Glutamatergic neuron (in vitro differentiated cells): ENCODE measurements at regions not wholly inside any gene's neighbourhood (a gene's known extent, or its start where the extent isn't known, plus 50 kb on each side); places are given as distances from the start of the nearest gene placed in this dataset.

Experiments used
- DNase-seq: peaks from one replicate; pipeline ENCODE4 v3.0.0; 2022
- H3K27ac Mint-ChIP-seq: one replicate; pipeline ENCODE4 v1.8.0; 2020; ENCODE audit warnings: mild to moderate bottlenecking, mixed read lengths, inconsistent platforms; ENCODE audit not compliant: unreplicated experiment
- H3K27me3 Mint-ChIP-seq: one replicate; pipeline ENCODE4 v1.8.0; 2020; ENCODE audit warnings: mild to moderate bottlenecking, moderate library complexity, mixed read lengths, inconsistent platforms; ENCODE audit not compliant: unreplicated experiment
- H3K36me3 Mint-ChIP-seq: one replicate; pipeline ENCODE4 v1.8.0; 2020; ENCODE audit warnings: mild to moderate bottlenecking, mixed read lengths, inconsistent platforms; ENCODE audit not compliant: unreplicated experiment
- H3K4me1 Mint-ChIP-seq: one replicate; pipeline ENCODE4 v1.8.0; 2020; ENCODE audit warnings: mild to moderate bottlenecking, low read depth, mixed read lengths, inconsistent platforms; ENCODE audit not compliant: unreplicated experiment
- H3K4me3 Mint-ChIP-seq: one replicate; pipeline ENCODE4 v1.8.0; 2020; ENCODE audit warnings: mild to moderate bottlenecking, mixed read lengths, inconsistent platforms; ENCODE audit not compliant: unreplicated experiment
- H3K9me3 Mint-ChIP-seq: one replicate; pipeline ENCODE4 v1.8.0; 2020; ENCODE audit warnings: mild to moderate bottlenecking, moderate library complexity, mixed read lengths, inconsistent platforms; ENCODE audit not compliant: unreplicated experiment
- CTCF ChIP-seq: fragments of 200-600 bp; sonication (generic); IDR thresholded peaks from one replicate; pipeline ENCODE4 v1.5.0; 2021; ENCODE audit not compliant: partially characterized antibody, unreplicated experiment

GRCh38 chr1:232562855-232563510 is 67.0 kb downstream of the SIPA1L2 start:
- H3K27me3 Mint-ChIP-seq = peaks cover 1% of the 10 kb centered on the region
- peaks cover 54% of the 10 kb centered on the region for H3K4me1 Mint-ChIP-seq
- DNase-seq = no peak
- H3K27ac Mint-ChIP-seq = no peak overlapping the region
- H3K9me3 Mint-ChIP-seq = peaks cover 2% of the 10 kb centered on the region
- no peak overlapping the region for H3K4me3 Mint-ChIP-seq
- H3K36me3 Mint-ChIP-seq = no peaks in the 10 kb centered on the region
- TF ChIP-seq CTCF = no peak

- DNase-seq = no peak
- H3K27ac Mint-ChIP-seq = no peak overlapping the region
- H3K36me3 Mint-ChIP-seq = no peaks in the 10 kb centered on the region
- H3K4me3 Mint-ChIP-seq = no peak overlapping the region
- peaks cover 1% of the 10 kb centered on the region for H3K27me3 Mint-ChIP-seq
- no peaks in the 10 kb centered on the region for H3K9me3 Mint-ChIP-seq
- peaks cover 54% of the 10 kb centered on the region for H3K4me1 Mint-ChIP-seq
- no peak for TF ChIP-seq CTCF
These were observed 68.6 kb downstream of the SIPA1L2 start for GRCh38 chr1:232561381-232561780.

- H3K36me3 Mint-ChIP-seq = no peaks in the 10 kb centered on the region
- no peaks in the 10 kb centered on the region for H3K9me3 Mint-ChIP-seq
- H3K4me1 Mint-ChIP-seq = peaks cover 53% of the 10 kb centered on the region
- DNase-seq = no peak
- peaks cover 1% of the 10 kb centered on the region for H3K27me3 Mint-ChIP-seq
- no peak overlapping the region for H3K4me3 Mint-ChIP-seq
- no peak for TF ChIP-seq CTCF
- H3K27ac Mint-ChIP-seq = no peak overlapping the region
These were observed 69.0 kb downstream of the SIPA1L2 start for GRCh38 chr1:232560940-232561339.

GRCh38 chr1:232558954-232559353 is 71.0 kb downstream of the SIPA1L2 start:
- H3K4me1 Mint-ChIP-seq = peaks cover 51% of the 10 kb centered on the region
- H3K4me3 Mint-ChIP-seq = no peak overlapping the region
- H3K27ac Mint-ChIP-seq = no peak overlapping the region
- peaks cover 1% of the 10 kb centered on the region for H3K27me3 Mint-ChIP-seq
- H3K9me3 Mint-ChIP-seq = no peaks in the 10 kb centered on the region
- H3K36me3 Mint-ChIP-seq = no peaks in the 10 kb centered on the region
- no peak for TF ChIP-seq CTCF
- no peak for DNase-seq

GRCh38 chr1:232557502-232558191 is 72.3 kb downstream of the SIPA1L2 start:
- peaks cover 4% of the 10 kb centered on the region for H3K27me3 Mint-ChIP-seq
- DNase-seq = no peak
- no peak overlapping the region for H3K4me3 Mint-ChIP-seq
- H3K27ac Mint-ChIP-seq = no peak overlapping the region
- TF ChIP-seq CTCF = no peak
- H3K9me3 Mint-ChIP-seq = no peaks in the 10 kb centered on the region
- no peaks in the 10 kb centered on the region for H3K36me3 Mint-ChIP-seq
- H3K4me1 Mint-ChIP-seq = peaks cover 49% of the 10 kb centered on the region
